NB4 (cell line): ENCODE measurements at regions not wholly inside any gene's neighbourhood (a gene's known extent, or its start where the extent isn't known, plus 50 kb on each side); places are given as distances from the start of the nearest gene placed in this dataset.

ENCODE experiments used
- DNase-seq: peaks from one replicate; pipeline ENCODE4 v3.0.0; 2010; ENCODE audit warnings: low read depth
- H3K4me3 ChIP-seq: one replicate; pipeline ENCODE4 v1.5.1; 2011; ENCODE audit warnings: mild to moderate bottlenecking, low read depth, low read length, moderate library complexity
- MYC ChIP-seq: IDR thresholded peaks from 2 replicates; pipeline ENCODE4 v1.6.1; 2011; ENCODE audit warnings: low read depth, low read length
- POLR2A ChIP-seq: IDR thresholded peaks from 2 replicates; pipeline ENCODE4 v1.6.1; 2011; ENCODE audit warnings: mild to moderate bottlenecking; ENCODE audit not compliant: insufficient read length; ENCODE audit errors: extremely low read depth
- TF ChIP-seq, protein P1 (sequence below): IDR thresholded peaks from 2 replicates; pipeline ENCODE4 v1.6.1; 2011; ENCODE audit warnings: low read depth, low read length
- TF ChIP-seq, protein P2 (sequence below): IDR thresholded peaks from one replicate; pipeline ENCODE4 v1.5.1; 2012; ENCODE audit warnings: low read depth, low read length

DNA sequence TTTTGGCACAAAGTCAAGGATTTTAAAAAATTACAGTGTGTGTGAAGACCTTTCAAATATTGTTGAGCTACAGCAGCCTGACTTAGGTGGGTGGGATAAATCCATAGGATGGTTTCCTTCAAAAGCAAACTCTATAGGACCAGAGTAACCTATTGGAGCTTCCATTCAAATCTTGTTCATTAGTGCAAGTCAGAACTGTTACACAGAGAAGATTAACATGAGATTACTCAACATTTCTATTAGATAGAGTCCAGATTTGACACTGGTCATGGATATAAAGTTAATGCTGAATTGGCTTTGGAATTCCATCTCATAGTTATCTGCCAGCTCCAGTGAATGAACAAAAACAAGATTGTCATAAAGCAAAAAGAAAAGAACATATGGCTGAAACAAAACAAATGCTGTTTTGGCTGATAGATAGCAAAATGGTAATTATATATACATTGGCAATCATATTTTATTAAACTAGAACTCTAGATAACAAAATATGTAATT, 129.6 kb upstream of the SEMA3A start:
- H3K4me3 ChIP-seq = no peak overlapping the region
- no peak for DNase-seq
- TF ChIP-seq, protein P1, sequence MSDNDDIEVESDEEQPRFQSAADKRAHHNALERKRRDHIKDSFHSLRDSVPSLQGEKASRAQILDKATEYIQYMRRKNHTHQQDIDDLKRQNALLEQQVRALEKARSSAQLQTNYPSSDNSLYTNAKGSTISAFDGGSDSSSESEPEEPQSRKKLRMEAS = no peak
- TF ChIP-seq MYC (no peak), POLR2A (no peak)
- TF ChIP-seq, protein P2, sequence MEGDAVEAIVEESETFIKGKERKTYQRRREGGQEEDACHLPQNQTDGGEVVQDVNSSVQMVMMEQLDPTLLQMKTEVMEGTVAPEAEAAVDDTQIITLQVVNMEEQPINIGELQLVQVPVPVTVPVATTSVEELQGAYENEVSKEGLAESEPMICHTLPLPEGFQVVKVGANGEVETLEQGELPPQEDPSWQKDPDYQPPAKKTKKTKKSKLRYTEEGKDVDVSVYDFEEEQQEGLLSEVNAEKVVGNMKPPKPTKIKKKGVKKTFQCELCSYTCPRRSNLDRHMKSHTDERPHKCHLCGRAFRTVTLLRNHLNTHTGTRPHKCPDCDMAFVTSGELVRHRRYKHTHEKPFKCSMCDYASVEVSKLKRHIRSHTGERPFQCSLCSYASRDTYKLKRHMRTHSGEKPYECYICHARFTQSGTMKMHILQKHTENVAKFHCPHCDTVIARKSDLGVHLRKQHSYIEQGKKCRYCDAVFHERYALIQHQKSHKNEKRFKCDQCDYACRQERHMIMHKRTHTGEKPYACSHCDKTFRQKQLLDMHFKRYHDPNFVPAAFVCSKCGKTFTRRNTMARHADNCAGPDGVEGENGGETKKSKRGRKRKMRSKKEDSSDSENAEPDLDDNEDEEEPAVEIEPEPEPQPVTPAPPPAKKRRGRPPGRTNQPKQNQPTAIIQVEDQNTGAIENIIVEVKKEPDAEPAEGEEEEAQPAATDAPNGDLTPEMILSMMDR = no peak

DNA sequence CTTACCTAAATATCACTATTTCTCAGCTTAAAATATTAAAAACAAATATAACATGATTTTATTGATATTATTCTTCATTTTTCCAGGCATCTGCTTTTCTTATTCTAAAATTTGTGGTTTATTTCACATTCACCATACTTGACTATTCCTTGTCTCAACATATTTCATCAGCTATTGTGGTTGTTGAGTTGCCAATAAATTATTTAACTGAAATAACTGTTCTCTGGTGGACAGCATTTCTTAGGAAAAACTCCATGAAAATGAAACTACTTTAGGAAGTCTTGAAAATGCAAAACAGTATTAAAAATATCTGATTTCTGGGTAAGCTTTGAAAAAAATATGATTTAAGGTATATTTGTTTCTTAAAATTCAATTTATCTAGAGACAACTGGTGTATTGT, 122.9 kb upstream of the SEMA3A start:
- H3K4me3 ChIP-seq = no peak overlapping the region
- no peak for DNase-seq

DNA sequence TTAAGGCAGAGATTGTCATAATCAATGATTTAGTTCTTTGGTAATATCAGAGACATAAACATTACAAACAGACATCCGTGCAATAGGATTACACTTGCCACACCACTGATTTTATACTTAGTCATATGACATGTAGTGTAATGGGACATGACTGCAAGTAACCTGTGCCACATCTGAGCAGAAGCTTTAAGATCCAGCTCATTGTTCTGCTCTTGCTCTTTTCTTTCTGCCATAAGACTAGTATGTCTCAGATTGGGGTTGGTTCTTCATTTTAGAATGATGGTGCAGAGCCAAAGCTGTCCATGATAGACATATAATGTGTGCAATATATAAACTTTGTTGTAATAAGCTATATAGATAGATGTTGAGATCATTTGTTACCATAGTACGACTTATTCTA, 119.7 kb upstream of the SEMA3A start:
- no peak overlapping the region for H3K4me3 ChIP-seq
- DNase-seq = no peak

More for the DNA sequence above, 122.9 kb upstream of the SEMA3A start:
- TF ChIP-seq POLR2A = no peak
- TF ChIP-seq MYC = no peak
- TF ChIP-seq, protein P1 = no peak
- TF ChIP-seq, protein P2 = no peak

DNA sequence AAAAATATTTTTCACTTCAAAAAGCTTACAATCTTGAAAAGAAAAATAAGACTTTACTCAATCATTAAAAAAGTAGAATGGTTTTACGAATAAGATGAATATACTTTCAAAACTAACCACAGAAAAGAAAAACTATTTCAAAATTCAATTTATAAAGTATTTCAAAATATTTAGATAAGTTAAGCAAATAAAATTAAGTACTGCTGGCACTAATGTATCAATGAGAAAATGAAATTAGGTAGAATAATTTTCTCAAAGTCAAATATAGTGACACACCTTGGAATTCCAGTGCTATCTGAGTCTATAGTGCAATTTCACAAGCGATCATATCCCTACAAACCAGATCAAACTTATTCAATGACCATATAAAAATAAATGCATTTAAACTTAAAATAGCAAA, 109.8 kb upstream of the SEMA3A start:
- no peak for DNase-seq
- H3K4me3 ChIP-seq = no peak overlapping the region
- TF ChIP-seq, protein P1 = no peak
- TF ChIP-seq POLR2A (no peak), MYC (no peak)
- TF ChIP-seq, protein P2 = no peak

More for the DNA sequence above, 119.7 kb upstream of the SEMA3A start:
- TF ChIP-seq, protein P2 = no peak
- no peak for TF ChIP-seq MYC
- TF ChIP-seq POLR2A = no peak
- TF ChIP-seq, protein P1 = no peak

DNA sequence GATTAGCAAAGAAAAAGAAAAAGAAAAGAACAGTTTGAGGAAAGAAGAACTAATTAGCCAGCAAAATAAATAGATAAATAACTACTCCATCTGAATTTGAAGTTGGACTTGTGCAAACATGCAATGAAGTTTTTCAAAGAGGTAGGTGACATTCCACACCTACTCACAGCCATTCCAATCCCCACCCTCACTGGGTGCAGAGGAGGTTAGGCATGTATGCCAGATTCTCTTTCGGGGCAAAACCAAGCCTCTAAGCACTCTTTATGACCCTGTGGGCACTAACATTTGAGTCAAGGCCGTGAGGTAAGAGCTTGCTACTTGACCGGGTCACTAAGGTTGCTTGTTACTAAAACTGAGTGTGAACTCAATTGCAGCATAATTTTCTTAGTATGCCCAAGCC, 108.4 kb upstream of the SEMA3A start:
- no peak for DNase-seq
- no peak for TF ChIP-seq MYC
- H3K4me3 ChIP-seq = no peak overlapping the region

DNA sequence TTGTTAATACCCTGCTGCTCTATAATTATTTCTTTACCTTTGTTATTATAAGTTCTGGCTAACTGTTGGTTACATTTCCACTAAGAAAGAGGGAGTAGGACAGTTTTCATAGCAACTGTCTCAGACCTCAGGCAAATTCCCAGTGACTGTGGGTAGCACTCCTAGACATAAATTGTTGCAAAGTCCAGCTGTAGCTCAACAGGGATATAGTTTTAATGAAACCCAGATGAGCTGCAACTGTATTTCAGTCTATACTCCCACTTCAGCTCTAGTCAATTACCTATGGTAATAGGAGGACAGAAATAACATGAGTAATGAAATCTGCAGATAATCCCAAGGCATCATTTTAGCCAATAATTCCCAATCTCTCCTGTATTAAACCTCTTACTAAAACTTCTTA, 103.0 kb upstream of the SEMA3A start:
- no peak for DNase-seq
- H3K4me3 ChIP-seq = no peak overlapping the region
- TF ChIP-seq, protein P1 = no peak
- TF ChIP-seq, protein P2 = no peak
- TF ChIP-seq MYC (no peak), POLR2A (no peak)
